ENCODE measurements at regions not wholly inside any gene's neighbourhood (a gene's known extent, or its start where the extent isn't known, plus 50 kb on each side); places are given as distances from the start of the nearest gene placed in this dataset.

DNA sequence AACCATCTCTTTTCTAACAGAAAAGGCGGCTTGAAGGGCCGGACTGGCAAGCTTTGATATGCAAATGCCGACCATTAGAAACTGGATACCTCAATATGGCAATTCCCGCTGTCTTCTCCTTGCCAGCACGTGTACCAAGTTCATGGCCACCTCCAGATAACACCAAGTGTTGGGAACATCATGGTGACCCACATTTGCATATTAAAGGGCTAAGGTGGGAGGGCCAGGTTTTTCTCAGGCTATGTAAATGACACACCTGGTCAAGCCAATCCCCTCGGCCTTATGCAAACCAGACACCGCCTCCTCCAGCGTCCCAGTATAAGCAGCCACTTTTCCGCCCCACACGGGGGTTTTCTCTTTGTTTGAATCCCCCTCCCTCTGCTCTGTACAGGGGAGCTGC lies 110.7 kb downstream of the DACT2 start:
- no peak for TF ChIP-seq POLR2A (IDR thresholded peaks at IDR 0.05)
- TF ChIP-seq, protein P1, sequence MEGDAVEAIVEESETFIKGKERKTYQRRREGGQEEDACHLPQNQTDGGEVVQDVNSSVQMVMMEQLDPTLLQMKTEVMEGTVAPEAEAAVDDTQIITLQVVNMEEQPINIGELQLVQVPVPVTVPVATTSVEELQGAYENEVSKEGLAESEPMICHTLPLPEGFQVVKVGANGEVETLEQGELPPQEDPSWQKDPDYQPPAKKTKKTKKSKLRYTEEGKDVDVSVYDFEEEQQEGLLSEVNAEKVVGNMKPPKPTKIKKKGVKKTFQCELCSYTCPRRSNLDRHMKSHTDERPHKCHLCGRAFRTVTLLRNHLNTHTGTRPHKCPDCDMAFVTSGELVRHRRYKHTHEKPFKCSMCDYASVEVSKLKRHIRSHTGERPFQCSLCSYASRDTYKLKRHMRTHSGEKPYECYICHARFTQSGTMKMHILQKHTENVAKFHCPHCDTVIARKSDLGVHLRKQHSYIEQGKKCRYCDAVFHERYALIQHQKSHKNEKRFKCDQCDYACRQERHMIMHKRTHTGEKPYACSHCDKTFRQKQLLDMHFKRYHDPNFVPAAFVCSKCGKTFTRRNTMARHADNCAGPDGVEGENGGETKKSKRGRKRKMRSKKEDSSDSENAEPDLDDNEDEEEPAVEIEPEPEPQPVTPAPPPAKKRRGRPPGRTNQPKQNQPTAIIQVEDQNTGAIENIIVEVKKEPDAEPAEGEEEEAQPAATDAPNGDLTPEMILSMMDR (IDR thresholded peaks at IDR 0.05) = no peak

All from right lobe of liver (tissue), 4 donors.